Testis (tissue), 2 donors: ENCODE measurements at regions not wholly inside any gene's neighbourhood (a gene's known extent, or its start where the extent isn't known, plus 50 kb on each side); places are given as distances from the start of the nearest gene placed in this dataset.

Source experiments
- POLR2A ChIP-seq: fragments of 450-650 bp; IDR thresholded peaks from one replicate; pipeline ENCODE4 v1.6.1; 2017; ENCODE audit warnings: antibody characterized with exemption, mild to moderate bottlenecking, moderate library complexity
- TF ChIP-seq, protein P1 (sequence below), 3 experiments: fragments of 450-650 bp in 2 of 3; fragments of 200-600 bp in 1 of 3; sonication (generic) in 1 of 3; IDR thresholded peaks; one replicate each; pipeline ENCODE4 v1.5.1; 2016 to 2019; ENCODE audit warnings: antibody characterized with exemption in 3 of 3, mild to moderate bottlenecking in 2 of 3, moderate library complexity in 1 of 3

DNA sequence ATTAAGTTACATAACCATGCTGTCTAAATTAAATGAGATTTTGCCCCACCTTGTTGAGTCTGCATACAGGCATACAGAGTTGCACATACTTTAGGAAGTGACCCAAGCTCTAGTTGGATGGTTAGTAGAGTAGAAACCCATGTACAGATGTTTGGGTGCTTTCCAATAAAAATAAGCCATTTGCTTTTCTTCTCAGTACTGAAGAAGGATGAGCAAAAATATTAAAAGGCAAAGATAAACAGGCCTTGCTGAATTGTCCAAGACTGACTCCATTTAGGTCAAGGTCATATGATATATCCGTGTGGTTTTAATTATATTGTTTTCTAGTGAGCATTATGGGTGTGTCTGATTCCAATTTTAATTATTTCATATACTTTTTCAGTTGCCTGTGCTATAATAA is 589.4 kb downstream of the RFPL4B start:
- TF ChIP-seq, protein P1, sequence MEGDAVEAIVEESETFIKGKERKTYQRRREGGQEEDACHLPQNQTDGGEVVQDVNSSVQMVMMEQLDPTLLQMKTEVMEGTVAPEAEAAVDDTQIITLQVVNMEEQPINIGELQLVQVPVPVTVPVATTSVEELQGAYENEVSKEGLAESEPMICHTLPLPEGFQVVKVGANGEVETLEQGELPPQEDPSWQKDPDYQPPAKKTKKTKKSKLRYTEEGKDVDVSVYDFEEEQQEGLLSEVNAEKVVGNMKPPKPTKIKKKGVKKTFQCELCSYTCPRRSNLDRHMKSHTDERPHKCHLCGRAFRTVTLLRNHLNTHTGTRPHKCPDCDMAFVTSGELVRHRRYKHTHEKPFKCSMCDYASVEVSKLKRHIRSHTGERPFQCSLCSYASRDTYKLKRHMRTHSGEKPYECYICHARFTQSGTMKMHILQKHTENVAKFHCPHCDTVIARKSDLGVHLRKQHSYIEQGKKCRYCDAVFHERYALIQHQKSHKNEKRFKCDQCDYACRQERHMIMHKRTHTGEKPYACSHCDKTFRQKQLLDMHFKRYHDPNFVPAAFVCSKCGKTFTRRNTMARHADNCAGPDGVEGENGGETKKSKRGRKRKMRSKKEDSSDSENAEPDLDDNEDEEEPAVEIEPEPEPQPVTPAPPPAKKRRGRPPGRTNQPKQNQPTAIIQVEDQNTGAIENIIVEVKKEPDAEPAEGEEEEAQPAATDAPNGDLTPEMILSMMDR (IDR thresholded peaks at IDR 0.05): no peak
- no peak for TF ChIP-seq POLR2A
